ENCODE measurements at regions not wholly inside any gene's neighbourhood (a gene's known extent, or its start where the extent isn't known, plus 50 kb on each side); places are given as distances from the start of the nearest gene placed in this dataset.

DNA sequence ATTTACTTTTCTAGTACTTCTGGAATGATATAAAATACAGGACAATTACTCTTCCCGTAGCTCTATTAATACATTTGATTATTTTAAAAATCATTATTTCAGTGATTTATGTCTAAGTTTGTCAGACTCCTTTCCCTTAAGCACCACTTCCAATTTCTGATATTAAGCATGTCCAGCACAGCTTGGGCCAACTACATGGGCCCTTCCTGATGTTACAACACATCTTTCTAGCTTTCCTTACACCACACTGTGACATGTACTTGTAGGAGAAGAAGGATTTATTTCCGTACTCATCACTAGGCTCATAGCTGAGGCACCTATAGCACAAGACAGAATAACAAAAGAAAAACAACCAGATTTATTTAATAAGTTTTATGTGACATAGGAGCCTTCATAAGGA is 134.8 kb upstream of the HNRNPA3 start (continued):
- TF ChIP-seq, protein P1, sequence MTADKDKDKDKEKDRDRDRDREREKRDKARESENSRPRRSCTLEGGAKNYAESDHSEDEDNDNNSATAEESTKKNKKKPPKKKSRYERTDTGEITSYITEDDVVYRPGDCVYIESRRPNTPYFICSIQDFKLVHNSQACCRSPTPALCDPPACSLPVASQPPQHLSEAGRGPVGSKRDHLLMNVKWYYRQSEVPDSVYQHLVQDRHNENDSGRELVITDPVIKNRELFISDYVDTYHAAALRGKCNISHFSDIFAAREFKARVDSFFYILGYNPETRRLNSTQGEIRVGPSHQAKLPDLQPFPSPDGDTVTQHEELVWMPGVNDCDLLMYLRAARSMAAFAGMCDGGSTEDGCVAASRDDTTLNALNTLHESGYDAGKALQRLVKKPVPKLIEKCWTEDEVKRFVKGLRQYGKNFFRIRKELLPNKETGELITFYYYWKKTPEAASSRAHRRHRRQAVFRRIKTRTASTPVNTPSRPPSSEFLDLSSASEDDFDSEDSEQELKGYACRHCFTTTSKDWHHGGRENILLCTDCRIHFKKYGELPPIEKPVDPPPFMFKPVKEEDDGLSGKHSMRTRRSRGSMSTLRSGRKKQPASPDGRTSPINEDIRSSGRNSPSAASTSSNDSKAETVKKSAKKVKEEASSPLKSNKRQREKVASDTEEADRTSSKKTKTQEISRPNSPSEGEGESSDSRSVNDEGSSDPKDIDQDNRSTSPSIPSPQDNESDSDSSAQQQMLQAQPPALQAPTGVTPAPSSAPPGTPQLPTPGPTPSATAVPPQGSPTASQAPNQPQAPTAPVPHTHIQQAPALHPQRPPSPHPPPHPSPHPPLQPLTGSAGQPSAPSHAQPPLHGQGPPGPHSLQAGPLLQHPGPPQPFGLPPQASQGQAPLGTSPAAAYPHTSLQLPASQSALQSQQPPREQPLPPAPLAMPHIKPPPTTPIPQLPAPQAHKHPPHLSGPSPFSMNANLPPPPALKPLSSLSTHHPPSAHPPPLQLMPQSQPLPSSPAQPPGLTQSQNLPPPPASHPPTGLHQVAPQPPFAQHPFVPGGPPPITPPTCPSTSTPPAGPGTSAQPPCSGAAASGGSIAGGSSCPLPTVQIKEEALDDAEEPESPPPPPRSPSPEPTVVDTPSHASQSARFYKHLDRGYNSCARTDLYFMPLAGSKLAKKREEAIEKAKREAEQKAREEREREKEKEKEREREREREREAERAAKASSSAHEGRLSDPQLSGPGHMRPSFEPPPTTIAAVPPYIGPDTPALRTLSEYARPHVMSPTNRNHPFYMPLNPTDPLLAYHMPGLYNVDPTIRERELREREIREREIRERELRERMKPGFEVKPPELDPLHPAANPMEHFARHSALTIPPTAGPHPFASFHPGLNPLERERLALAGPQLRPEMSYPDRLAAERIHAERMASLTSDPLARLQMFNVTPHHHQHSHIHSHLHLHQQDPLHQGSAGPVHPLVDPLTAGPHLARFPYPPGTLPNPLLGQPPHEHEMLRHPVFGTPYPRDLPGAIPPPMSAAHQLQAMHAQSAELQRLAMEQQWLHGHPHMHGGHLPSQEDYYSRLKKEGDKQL (CRISPR knock-in tag; IDR thresholded peaks at IDR 0.05; ENCODE audit: low read depth): no peak
- no peak for TF ChIP-seq HDAC2 (CRISPR knock-in tag; IDR thresholded peaks at IDR 0.05)

DNA sequence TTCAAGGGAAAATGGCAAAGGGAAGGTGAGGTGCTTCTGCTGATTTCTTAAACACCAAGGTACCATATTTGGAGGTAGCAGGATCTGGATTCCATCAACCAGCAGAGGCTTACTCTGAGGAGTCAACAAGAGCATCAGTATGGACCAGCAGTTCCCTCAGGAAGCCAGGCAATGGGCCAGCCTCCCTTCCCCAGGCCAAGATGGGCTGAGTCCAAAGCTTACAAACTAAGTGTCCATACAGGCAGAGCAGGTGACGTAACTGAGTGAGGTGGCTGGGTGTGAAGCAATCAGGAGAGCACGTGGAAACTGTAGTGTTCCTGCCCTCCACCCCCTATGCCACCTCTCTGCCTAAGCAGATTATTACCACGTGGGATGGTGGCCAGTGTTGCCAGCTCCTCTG is 134.2 kb upstream of the HNRNPA3 start:
- ChIA-PET CTCF (ENCODE audit: low intra/inter-chr PET ratio, low total read pairs) (no interaction called here), POLR2A (no interaction called here)

More for the DNA sequence above, 134.2 kb upstream of the HNRNPA3 start:
- DNase-seq (ENCODE audit: low spot score) (no peak), FAIRE-seq (no peak), ATAC-seq (no peak)
- Histone ChIP-seq H3K9ac (ENCODE audit: insufficient read depth, low read depth, low read length) (no peak overlapping the region), H3K4me3 (replicated peaks in 1 of 3; ENCODE audit: insufficient read depth in 1 of 3, low read depth in 2 of 3, low read length in 3 of 3) (no peak overlapping the region), H4K20me1 (ENCODE audit: insufficient read depth, low read length) (no peaks in the 10 kb centered on the region), H3K27me3 (ENCODE audit: control insufficient read depth in 1 of 2, insufficient read depth in 2 of 2, low read length in 2 of 2) (peaks cover 0 to 8% of the 10 kb centered on the region in 2 experiments; a peak in 2 of 5 replicates), H3K79me2 (ENCODE audit: insufficient read depth, low read length) (no peaks in the 10 kb centered on the region), H3K27ac (ENCODE audit: extremely low read length, insufficient read depth, low read length) (no peak overlapping the region), H3K4me2 (ENCODE audit: low read depth, low read length) (no peak overlapping the region), H3K9me3 (ENCODE audit: low read length) (no peaks in the 10 kb centered on the region), H2AFZ (ENCODE audit: low read length) (no peak overlapping the region), H3K36me3 (replicated peaks in 1 of 2; ENCODE audit: control insufficient read depth in 1 of 2, insufficient read depth in 2 of 2, low read length in 2 of 2) (no peaks in the 10 kb centered on the region), H3K4me1 (ENCODE audit: insufficient read depth, low read length) (no peaks in the 10 kb centered on the region)
- intact Hi-C loops (cut with micrococcal nuclease; ENCODE audit: unreplicated experiment): no loop called here
- in situ Hi-C loops (cut with HindIII; ENCODE audit: extremely low pct_ligation_motif_present, low pct_unique_long_range_greater_than_20kb): no loop called here
- TF ChIP-seq ATF7 (IDR thresholded peaks at IDR 0.05) (peak; percentile 43; the same call in 1 of the 2 replicates), ATF7 (CRISPR knock-in tag; IDR thresholded peaks at IDR 0.05) (no peak), CEBPB (IDR thresholded peaks at IDR 0.05; ENCODE audit: borderline replicate concordance, low read depth, low read length) (peak; percentile 71; the same call in 1 of the 2 replicates), KLF15 (CRISPR knock-in tag; IDR thresholded peaks at IDR 0.05; ENCODE audit: borderline replicate concordance) (no peak)
- TF ChIP-seq, protein P2, sequence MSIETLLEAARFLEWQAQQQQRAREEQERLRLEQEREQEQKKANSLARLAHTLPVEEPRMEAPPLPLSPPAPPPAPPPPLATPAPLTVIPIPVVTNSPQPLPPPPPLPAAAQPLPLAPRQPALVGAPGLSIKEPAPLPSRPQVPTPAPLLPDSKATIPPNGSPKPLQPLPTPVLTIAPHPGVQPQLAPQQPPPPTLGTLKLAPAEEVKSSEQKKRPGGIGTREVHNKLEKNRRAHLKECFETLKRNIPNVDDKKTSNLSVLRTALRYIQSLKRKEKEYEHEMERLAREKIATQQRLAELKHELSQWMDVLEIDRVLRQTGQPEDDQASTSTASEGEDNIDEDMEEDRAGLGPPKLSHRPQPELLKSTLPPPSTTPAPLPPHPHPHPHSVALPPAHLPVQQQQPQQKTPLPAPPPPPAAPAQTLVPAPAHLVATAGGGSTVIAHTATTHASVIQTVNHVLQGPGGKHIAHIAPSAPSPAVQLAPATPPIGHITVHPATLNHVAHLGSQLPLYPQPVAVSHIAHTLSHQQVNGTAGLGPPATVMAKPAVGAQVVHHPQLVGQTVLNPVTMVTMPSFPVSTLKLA (IDR thresholded peaks at IDR 0.05): peak; percentile 32; the same call in 1 of the 2 replicates
- no TSS peak for BruUV-seq (replicated peaks)
- 5% methylated on average over 3 of the region's 3 CpGs for WGBS (ENCODE audit: low lambda C conversion rate)

Measured in HepG2 (cell line).